ENCODE measurements at regions not wholly inside any gene's neighbourhood (a gene's known extent, or its start where the extent isn't known, plus 50 kb on each side); places are given as distances from the start of the nearest gene placed in this dataset.

DNA sequence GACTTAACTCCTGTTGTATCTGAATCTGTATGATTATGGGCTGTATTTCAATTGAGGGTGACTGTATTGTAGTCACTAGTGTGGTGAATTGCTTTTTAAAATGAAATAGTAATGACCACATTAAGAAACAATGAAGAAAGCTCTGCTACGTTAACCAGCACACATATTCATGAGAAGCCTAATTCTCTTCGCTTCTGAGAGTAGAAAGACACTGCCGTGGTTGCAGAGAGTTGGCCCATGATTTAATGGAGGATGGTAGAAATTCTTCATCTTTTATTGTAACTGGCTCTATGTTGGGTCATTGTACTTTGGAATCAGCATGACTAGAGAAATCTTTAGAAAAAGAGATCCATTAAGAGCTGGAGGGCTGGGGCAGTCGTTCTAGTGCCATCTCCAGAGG, 451.5 kb downstream of the PCDH17 start:
- 47 to 55% (median 54%) methylated on average over 4 of the region's 4 CpGs for WGBS, 3 donors
- H3K36me3 ChIP-seq (ENCODE audit: insufficient read depth in 1 of 2, low read depth in 1 of 2): no peaks in the 10 kb centered on the region
- H3K9me3 ChIP-seq: no peaks in the 10 kb centered on the region
- H3K4me3 ChIP-seq: no peak overlapping the region
- ATAC-seq: no peak
- no peak for DNase-seq
- TF ChIP-seq, protein P1, sequence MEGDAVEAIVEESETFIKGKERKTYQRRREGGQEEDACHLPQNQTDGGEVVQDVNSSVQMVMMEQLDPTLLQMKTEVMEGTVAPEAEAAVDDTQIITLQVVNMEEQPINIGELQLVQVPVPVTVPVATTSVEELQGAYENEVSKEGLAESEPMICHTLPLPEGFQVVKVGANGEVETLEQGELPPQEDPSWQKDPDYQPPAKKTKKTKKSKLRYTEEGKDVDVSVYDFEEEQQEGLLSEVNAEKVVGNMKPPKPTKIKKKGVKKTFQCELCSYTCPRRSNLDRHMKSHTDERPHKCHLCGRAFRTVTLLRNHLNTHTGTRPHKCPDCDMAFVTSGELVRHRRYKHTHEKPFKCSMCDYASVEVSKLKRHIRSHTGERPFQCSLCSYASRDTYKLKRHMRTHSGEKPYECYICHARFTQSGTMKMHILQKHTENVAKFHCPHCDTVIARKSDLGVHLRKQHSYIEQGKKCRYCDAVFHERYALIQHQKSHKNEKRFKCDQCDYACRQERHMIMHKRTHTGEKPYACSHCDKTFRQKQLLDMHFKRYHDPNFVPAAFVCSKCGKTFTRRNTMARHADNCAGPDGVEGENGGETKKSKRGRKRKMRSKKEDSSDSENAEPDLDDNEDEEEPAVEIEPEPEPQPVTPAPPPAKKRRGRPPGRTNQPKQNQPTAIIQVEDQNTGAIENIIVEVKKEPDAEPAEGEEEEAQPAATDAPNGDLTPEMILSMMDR (IDR thresholded peaks at IDR 0.05): no peak
- H3K27ac ChIP-seq: no peak overlapping the region
- H3K4me1 ChIP-seq: no peaks in the 10 kb centered on the region
- intact Hi-C loops (cut with DNase I): no loop called here
- H3K27me3 ChIP-seq (ENCODE audit: insufficient read depth in 3 of 3, low read length in 2 of 3): no peaks in the 10 kb centered on the region

DNA sequence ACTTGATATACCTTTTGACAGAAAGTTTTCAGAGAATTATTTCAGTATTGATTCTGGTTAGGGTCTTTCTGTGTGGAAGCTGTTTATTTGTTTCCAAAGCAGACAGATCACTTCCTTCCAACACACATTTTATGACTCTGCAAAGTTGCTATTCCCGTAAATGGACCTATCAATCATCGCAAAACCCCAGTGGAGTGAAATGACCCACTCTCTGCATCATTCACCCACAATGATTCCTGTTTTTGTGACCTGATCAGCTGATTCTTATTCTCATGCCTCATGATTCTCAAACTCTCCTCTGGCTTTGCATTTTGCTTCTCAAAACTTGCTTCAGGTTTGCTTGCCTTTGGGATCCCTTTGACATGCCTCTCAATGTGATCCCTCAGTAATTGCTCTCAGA, 453.7 kb downstream of the PCDH17 start:
- H3K27ac ChIP-seq: no peak overlapping the region
- TF ChIP-seq, protein P1 (IDR thresholded peaks at IDR 0.05): no peak
- intact Hi-C loops (cut with DNase I): no loop called here
- DNase-seq (no peak), ATAC-seq (no peak)
- no peaks in the 10 kb centered on the region for H3K9me3 ChIP-seq
- H3K4me3 ChIP-seq: no peak overlapping the region
- 79 to 88% (median 83%) methylated on average over 2 of the region's 2 CpGs for WGBS, 3 donors
- H3K4me1 ChIP-seq: no peaks in the 10 kb centered on the region
- H3K27me3 ChIP-seq (ENCODE audit: insufficient read depth in 3 of 3, low read length in 2 of 3): no peaks in the 10 kb centered on the region
- H3K36me3 ChIP-seq (ENCODE audit: insufficient read depth in 1 of 2, low read depth in 1 of 2): no peaks in the 10 kb centered on the region

DNA sequence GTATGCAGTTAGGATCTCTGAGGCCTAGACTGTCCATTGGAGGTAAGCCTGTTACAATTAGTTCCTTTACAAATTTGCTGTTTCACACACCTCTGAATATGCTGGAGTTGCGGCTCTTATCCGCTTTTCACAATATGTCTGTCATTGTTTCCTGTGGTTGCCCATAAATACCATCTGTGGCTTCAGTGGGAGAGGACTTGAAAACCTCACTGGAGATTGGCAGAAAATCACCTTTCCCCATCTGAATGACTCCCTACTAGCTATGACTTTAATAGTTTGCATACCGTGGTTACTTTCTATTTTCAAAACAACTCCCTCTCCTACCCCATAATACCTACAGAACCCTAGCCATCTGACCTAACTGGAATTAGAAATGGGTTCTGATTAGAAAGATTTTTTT, 454.3 kb downstream of the PCDH17 start:
- no peaks in the 10 kb centered on the region for H3K36me3 ChIP-seq (ENCODE audit: insufficient read depth in 1 of 2, low read depth in 1 of 2)
- H3K9me3 ChIP-seq: no peaks in the 10 kb centered on the region
- H3K4me1 ChIP-seq: no peaks in the 10 kb centered on the region
- no peaks in the 10 kb centered on the region for H3K27me3 ChIP-seq (ENCODE audit: insufficient read depth in 3 of 3, low read length in 2 of 3)
- TF ChIP-seq, protein P1 (IDR thresholded peaks at IDR 0.05): no peak
- WGBS, 3 donors: 77 to 93% (median 88%) methylated on average over 3 of the region's 3 CpGs
- ATAC-seq (no peak), DNase-seq (no peak)
- H3K27ac ChIP-seq: no peak overlapping the region
- intact Hi-C loops (cut with DNase I): no loop called here
- no peak overlapping the region for H3K4me3 ChIP-seq

DNA sequence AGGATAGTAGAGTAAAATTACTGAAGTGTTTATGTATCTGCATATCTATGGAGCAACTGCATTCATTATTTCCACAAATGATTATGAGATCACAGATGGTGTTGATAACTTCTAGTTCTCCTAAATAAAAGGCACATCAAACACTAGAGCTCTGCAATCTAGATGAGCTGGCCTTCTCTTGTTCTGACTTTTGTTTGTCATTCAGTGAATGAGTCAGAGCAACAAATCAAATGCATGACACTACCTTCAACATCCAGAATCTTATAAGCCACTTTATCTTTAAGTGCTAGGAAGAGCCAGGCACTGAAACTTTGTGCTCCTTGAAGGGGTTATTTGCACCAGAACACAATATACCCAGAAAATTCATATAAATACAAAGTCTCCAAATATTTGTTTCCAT, 456.0 kb downstream of the PCDH17 start:
- Histone ChIP-seq H3K9me3 (no peaks in the 10 kb centered on the region), H3K36me3 (ENCODE audit: insufficient read depth in 1 of 2, low read depth in 1 of 2) (no peaks in the 10 kb centered on the region), H3K27ac (no peak overlapping the region), H3K4me1 (no peaks in the 10 kb centered on the region), H3K27me3 (ENCODE audit: insufficient read depth in 3 of 3, low read length in 2 of 3) (no peaks in the 10 kb centered on the region), H3K4me3 (no peak overlapping the region)
- no peak for DNase-seq
- ATAC-seq: no peak
- intact Hi-C loops (cut with DNase I): no loop called here
- TF ChIP-seq, protein P1 (IDR thresholded peaks at IDR 0.05): no peak

DNA sequence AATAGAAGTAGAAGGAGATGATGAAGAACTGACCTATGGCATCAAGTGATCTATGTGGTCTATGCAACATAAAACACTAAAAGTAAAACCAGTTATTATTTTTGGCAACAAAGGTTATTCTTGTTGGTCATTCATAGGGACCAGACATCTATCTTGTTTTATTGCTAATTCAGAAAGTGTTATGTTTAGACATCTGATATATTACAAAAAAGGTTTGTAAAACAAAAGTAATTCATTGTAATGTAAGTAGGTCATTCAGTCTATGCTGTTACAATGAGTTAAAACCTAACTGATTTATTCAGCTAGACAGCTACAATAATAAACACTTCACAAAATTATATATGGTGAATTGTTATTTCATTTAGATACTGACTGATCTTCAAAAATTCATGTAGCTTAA, 461.9 kb downstream of the PCDH17 start:
- ATAC-seq: no peak
- H3K4me3 ChIP-seq: no peak overlapping the region
- TF ChIP-seq, protein P1 (IDR thresholded peaks at IDR 0.05): no peak
- H3K27me3 ChIP-seq (ENCODE audit: insufficient read depth in 3 of 3, low read length in 2 of 3): no peaks in the 10 kb centered on the region
- H3K27ac ChIP-seq: no peak overlapping the region
- peaks cover 5% of the 10 kb centered on the region for H3K9me3 ChIP-seq
- no peak for DNase-seq
- no peaks in the 10 kb centered on the region for H3K4me1 ChIP-seq
- H3K36me3 ChIP-seq (ENCODE audit: insufficient read depth in 1 of 2, low read depth in 1 of 2): no peaks in the 10 kb centered on the region
- intact Hi-C loops (cut with DNase I): no loop called here

All from psoas muscle (tissue), 7 donors.